ENCODE measurements at regions not wholly inside any gene's neighbourhood (a gene's known extent, or its start where the extent isn't known, plus 50 kb on each side); places are given as distances from the start of the nearest gene placed in this dataset.

GRCh38 chr3:124422805-124423204, 307.4 kb upstream of the UMPS start:
- peaks cover 2 to 50% of the 10 kb centered on the region in 2 donors for H3K36me3 ChIP-seq (replicated peaks in 1 of 2; ENCODE audit: control insufficient read depth in 2 of 2, insufficient read depth in 2 of 2, low read length in 2 of 2)
- no peak overlapping the region for H3K14ac ChIP-seq (ENCODE audit: low read length)
- no peaks in the 10 kb centered on the region for H3K9me3 ChIP-seq (replicated peaks in 1 of 2; ENCODE audit: control insufficient read depth in 2 of 2, insufficient read depth in 1 of 2, low read depth in 1 of 2, low read length in 2 of 2)
- no peak overlapping the region for H2BK12ac ChIP-seq (ENCODE audit: low read length)
- H2BK120ac ChIP-seq (ENCODE audit: low read depth, low read length), result no peak overlapping the region
- H3K23ac ChIP-seq (ENCODE audit: low read depth, low read length, poor library complexity), result no peak overlapping the region
- no peak for DNase-seq (ENCODE audit: low spot score)
- H4K8ac ChIP-seq (ENCODE audit: low read depth, low read length), result no peak overlapping the region
- no peak overlapping the region for H3K4ac ChIP-seq (ENCODE audit: low read length)
- H3K27ac ChIP-seq (replicated peaks; ENCODE audit: low read length), result no peak overlapping the region
- no peak overlapping the region for H2AK5ac ChIP-seq (ENCODE audit: low read depth, low read length)
- no peaks in the 10 kb centered on the region for H3K27me3 ChIP-seq (ENCODE audit: control insufficient read depth in 3 of 3, insufficient read depth in 3 of 3, low read depth in 1 of 3, low read length in 3 of 3)
- no peaks in the 10 kb centered on the region for H3K79me1 ChIP-seq (ENCODE audit: low read depth, low read length)
- H2BK5ac ChIP-seq (ENCODE audit: low read length), result no peak overlapping the region
- H3K18ac ChIP-seq (ENCODE audit: low read length), result no peak overlapping the region
- H2AFZ ChIP-seq (ENCODE audit: low read length), result no peak overlapping the region
- no peak overlapping the region for H4K91ac ChIP-seq (ENCODE audit: low read depth, low read length, poor library complexity)
- no peaks in the 10 kb centered on the region for H3K4me1 ChIP-seq (ENCODE audit: control insufficient read depth in 2 of 2, insufficient read depth in 1 of 2, low read depth in 1 of 2, low read length in 2 of 2)
- H3K9ac ChIP-seq (ENCODE audit: low read depth, low read length, poor library complexity), result no peak overlapping the region
- WGBS, 2 donors (ENCODE audit: extremely low coverage in 2 of 2, insufficient read length in 2 of 2, insufficient replicate concordance in 1 of 2), result no CpG with 5 or more reads among the region's 4 CpGs
- H3K4me2 ChIP-seq (ENCODE audit: insufficient read depth, low read length, poor library complexity, severe bottlenecking), result no peak overlapping the region
- H2BK15ac ChIP-seq (ENCODE audit: low read length), result no peak overlapping the region
- no peak overlapping the region for H3K4me3 ChIP-seq (ENCODE audit: low read length in 2 of 2)

GRCh38 chr3:124424396-124424795, 305.9 kb upstream of the UMPS start:
- Histone ChIP-seq H3K4ac (ENCODE audit: low read length) (no peak overlapping the region), H3K9ac (ENCODE audit: low read depth, low read length, poor library complexity) (no peak overlapping the region), H3K27me3 (ENCODE audit: control insufficient read depth in 3 of 3, insufficient read depth in 3 of 3, low read depth in 1 of 3, low read length in 3 of 3) (no peaks in the 10 kb centered on the region), H2BK5ac (ENCODE audit: low read length) (no peak overlapping the region), H2AK5ac (ENCODE audit: low read depth, low read length) (no peak overlapping the region), H4K8ac (ENCODE audit: low read depth, low read length) (no peak overlapping the region), H3K79me1 (ENCODE audit: low read depth, low read length) (no peaks in the 10 kb centered on the region), H2BK12ac (ENCODE audit: low read length) (no peak overlapping the region), H2AFZ (ENCODE audit: low read length) (no peak overlapping the region), H3K4me2 (ENCODE audit: insufficient read depth, low read length, poor library complexity, severe bottlenecking) (no peak overlapping the region), H3K27ac (replicated peaks; ENCODE audit: low read length) (no peak overlapping the region), H3K4me3 (ENCODE audit: low read length in 2 of 2) (no peak overlapping the region), H3K23ac (ENCODE audit: low read depth, low read length, poor library complexity) (no peak overlapping the region), H3K9me3 (replicated peaks in 1 of 2; ENCODE audit: control insufficient read depth in 2 of 2, insufficient read depth in 1 of 2, low read depth in 1 of 2, low read length in 2 of 2) (no peaks in the 10 kb centered on the region), H3K14ac (ENCODE audit: low read length) (no peak overlapping the region), H3K36me3 (replicated peaks in 1 of 2; ENCODE audit: control insufficient read depth in 2 of 2, insufficient read depth in 2 of 2, low read length in 2 of 2) (peaks cover 5 to 46% of the 10 kb centered on the region in 2 donors), H2BK120ac (ENCODE audit: low read depth, low read length) (no peak overlapping the region), H3K4me1 (ENCODE audit: control insufficient read depth in 2 of 2, insufficient read depth in 1 of 2, low read depth in 1 of 2, low read length in 2 of 2) (no peaks in the 10 kb centered on the region), H2BK15ac (ENCODE audit: low read length) (no peak overlapping the region), H4K91ac (ENCODE audit: low read depth, low read length, poor library complexity) (no peak overlapping the region), H3K18ac (ENCODE audit: low read length) (no peak overlapping the region)
- no CpG with 5 or more reads among the region's 2 CpGs for WGBS, 2 donors (ENCODE audit: extremely low coverage in 2 of 2, insufficient read length in 2 of 2, insufficient replicate concordance in 1 of 2)
- no peak for DNase-seq (ENCODE audit: low spot score)

GRCh38 chr3:124425972-124426371, 304.3 kb upstream of the UMPS start:
- H4K8ac ChIP-seq (ENCODE audit: low read depth, low read length), result no peak overlapping the region

GRCh38 chr3:124428372-124429128, 301.7 kb upstream of the UMPS start:
- Histone ChIP-seq H2BK120ac (ENCODE audit: low read depth, low read length) (no peak overlapping the region), H3K4me3 (ENCODE audit: low read length in 2 of 2) (no peak overlapping the region)

More at GRCh38 chr3:124425972-124426371, 304.3 kb upstream of the UMPS start:
- no peak overlapping the region for H2BK120ac ChIP-seq (ENCODE audit: low read depth, low read length)
- H2AFZ ChIP-seq (ENCODE audit: low read length), result no peak overlapping the region
- H3K27me3 ChIP-seq (ENCODE audit: control insufficient read depth in 3 of 3, insufficient read depth in 3 of 3, low read depth in 1 of 3, low read length in 3 of 3), result no peaks in the 10 kb centered on the region
- no peak overlapping the region for H2BK12ac ChIP-seq (ENCODE audit: low read length)
- no peak overlapping the region for H3K4me2 ChIP-seq (ENCODE audit: insufficient read depth, low read length, poor library complexity, severe bottlenecking)
- H3K18ac ChIP-seq (ENCODE audit: low read length), result no peak overlapping the region
- no peak overlapping the region for H2AK5ac ChIP-seq (ENCODE audit: low read depth, low read length)
- WGBS, 2 donors (ENCODE audit: extremely low coverage in 2 of 2, insufficient read length in 2 of 2, insufficient replicate concordance in 1 of 2), result no CpG with 5 or more reads among the region's 6 CpGs
- no peak overlapping the region for H3K9ac ChIP-seq (ENCODE audit: low read depth, low read length, poor library complexity)
- no peak overlapping the region for H3K27ac ChIP-seq (replicated peaks; ENCODE audit: low read length)
- no peak for DNase-seq (ENCODE audit: low spot score)
- H3K4me1 ChIP-seq (ENCODE audit: control insufficient read depth in 2 of 2, insufficient read depth in 1 of 2, low read depth in 1 of 2, low read length in 2 of 2), result no peaks in the 10 kb centered on the region
- no peak overlapping the region for H3K4ac ChIP-seq (ENCODE audit: low read length)
- no peak overlapping the region for H3K14ac ChIP-seq (ENCODE audit: low read length)
- no peaks in the 10 kb centered on the region for H3K9me3 ChIP-seq (replicated peaks in 1 of 2; ENCODE audit: control insufficient read depth in 2 of 2, insufficient read depth in 1 of 2, low read depth in 1 of 2, low read length in 2 of 2)
- no peak overlapping the region for H3K4me3 ChIP-seq (ENCODE audit: low read length in 2 of 2)
- H3K36me3 ChIP-seq (replicated peaks in 1 of 2; ENCODE audit: control insufficient read depth in 2 of 2, insufficient read depth in 2 of 2, low read length in 2 of 2), result peaks cover 8 to 41% of the 10 kb centered on the region in 2 donors
- H3K79me1 ChIP-seq (ENCODE audit: low read depth, low read length), result no peaks in the 10 kb centered on the region
- no peak overlapping the region for H3K23ac ChIP-seq (ENCODE audit: low read depth, low read length, poor library complexity)
- H4K91ac ChIP-seq (ENCODE audit: low read depth, low read length, poor library complexity), result no peak overlapping the region
- no peak overlapping the region for H2BK5ac ChIP-seq (ENCODE audit: low read length)
- no peak overlapping the region for H2BK15ac ChIP-seq (ENCODE audit: low read length)

More at GRCh38 chr3:124428372-124429128, 301.7 kb upstream of the UMPS start:
- Histone ChIP-seq H3K18ac (ENCODE audit: low read length) (no peak overlapping the region), H3K36me3 (replicated peaks in 1 of 2; ENCODE audit: control insufficient read depth in 2 of 2, insufficient read depth in 2 of 2, low read length in 2 of 2) (peaks cover 6 to 37% of the 10 kb centered on the region in 2 donors), H2BK15ac (ENCODE audit: low read length) (no peak overlapping the region), H4K91ac (ENCODE audit: low read depth, low read length, poor library complexity) (no peak overlapping the region), H2BK12ac (ENCODE audit: low read length) (no peak overlapping the region), H3K27me3 (ENCODE audit: control insufficient read depth in 3 of 3, insufficient read depth in 3 of 3, low read depth in 1 of 3, low read length in 3 of 3) (no peaks in the 10 kb centered on the region), H3K4me2 (ENCODE audit: insufficient read depth, low read length, poor library complexity, severe bottlenecking) (no peak overlapping the region), H3K9me3 (replicated peaks in 1 of 2; ENCODE audit: control insufficient read depth in 2 of 2, insufficient read depth in 1 of 2, low read depth in 1 of 2, low read length in 2 of 2) (no peaks in the 10 kb centered on the region), H3K23ac (ENCODE audit: low read depth, low read length, poor library complexity) (no peak overlapping the region), H2AK5ac (ENCODE audit: low read depth, low read length) (no peak overlapping the region), H3K9ac (ENCODE audit: low read depth, low read length, poor library complexity) (no peak overlapping the region), H3K4ac (ENCODE audit: low read length) (no peak overlapping the region), H3K14ac (ENCODE audit: low read length) (no peak overlapping the region), H2AFZ (ENCODE audit: low read length) (no peak overlapping the region), H2BK5ac (ENCODE audit: low read length) (no peak overlapping the region), H4K8ac (ENCODE audit: low read depth, low read length) (no peak overlapping the region), H3K79me1 (ENCODE audit: low read depth, low read length) (no peaks in the 10 kb centered on the region), H3K27ac (replicated peaks; ENCODE audit: low read length) (no peak overlapping the region), H3K4me1 (ENCODE audit: control insufficient read depth in 2 of 2, insufficient read depth in 1 of 2, low read depth in 1 of 2, low read length in 2 of 2) (no peaks in the 10 kb centered on the region)
- DNase-seq (ENCODE audit: low spot score), result no peak

All from neuronal stem cell (in vitro differentiated cells).